Sigmoid colon (tissue), 6 donors: ENCODE measurements at regions not wholly inside any gene's neighbourhood (a gene's known extent, or its start where the extent isn't known, plus 50 kb on each side); places are given as distances from the start of the nearest gene placed in this dataset.
"Not testable (repeated sequence)": the region's sequence is repeated elsewhere in the genome, so short reads cannot be mapped to it uniquely, and the experiment has no call there.

Experiments used
- DNase-seq: peaks from one replicate; pipeline ENCODE4 v3.0.0-alpha.2; 2019
- H3K27ac ChIP-seq, 4 donors: fragments of 200-600 bp; sonication (generic); one replicate each; pipeline ENCODE4 v1.5.1; 2016 to 2019; ENCODE audit warnings: mild to moderate bottlenecking in 1 of 4
- H3K27me3 ChIP-seq, 3 donors: fragments of 200-600 bp; sonication (generic); one replicate each; pipeline ENCODE4 v1.5.1; 2019; ENCODE audit warnings: mild to moderate bottlenecking in 1 of 3
- H3K36me3 ChIP-seq, 4 donors: fragments of 200-600 bp; sonication (generic); one replicate each; pipeline ENCODE4 v1.5.1; 2016 to 2019
- H3K4me1 ChIP-seq, 4 donors: fragments of 200-600 bp; sonication (generic); one replicate each; pipeline ENCODE4 v1.5.1; 2017 to 2019
- H3K4me3 ChIP-seq, 4 donors: fragments of 200-600 bp; sonication (generic); one replicate each; pipeline ENCODE4 v1.5.1; 2017 to 2019; ENCODE audit warnings: mild to moderate bottlenecking in 2 of 4, moderate library complexity in 1 of 4
- H3K9me3 ChIP-seq, 4 donors: fragments of 200-600 bp in 3 of 4; sonication (generic) in 3 of 4; one replicate each; pipeline versions ENCODE4 v1.5.1 to v1.6.1; 2013 to 2019
- EP300 ChIP-seq, 4 donors: sonication (generic); formaldehyde crosslinking; IDR thresholded peaks; one replicate each; pipeline ENCODE4 v1.6.1; 2017; ENCODE audit warnings: antibody characterized with exemption in 4 of 4
- POLR2A ChIP-seq, 2 donors: fragments of 450-650 bp; IDR thresholded peaks; one replicate each; pipeline ENCODE4 v1.6.1; 2016; ENCODE audit warnings: antibody characterized with exemption in 2 of 2, mild to moderate bottlenecking in 2 of 2, moderate library complexity in 2 of 2
- POLR2AphosphoS5 ChIP-seq, 4 donors: sonication (generic); formaldehyde crosslinking; IDR thresholded peaks; one replicate each; pipeline ENCODE4 v1.6.1; 2017; ENCODE audit warnings: antibody characterized with exemption in 4 of 4
- WGBS, 2 donors: extraction: QIAGEN DNeasy Blood & Tissue Kit; methylation state at CpG; one replicate each; pipeline ENCODE4 v1.1.7; 2013; 5-methylcytosine and 5-hydroxymethylcytosine counted together
- intact Hi-C: fragments of 100-400 bp; cut with DNase I; formaldehyde crosslinking; loops from one replicate; pipeline ENCODE4 v1.15.1; 2023
- TF ChIP-seq, protein P1 (sequence below), 4 experiments: fragments of 450-650 bp in 3 of 4; fragments of 200-600 bp in 1 of 4; IDR thresholded peaks; one replicate each; pipeline ENCODE4 v1.5.1; 2016 to 2019; ENCODE audit warnings: antibody characterized with exemption in 4 of 4, mild to moderate bottlenecking in 3 of 4, moderate library complexity in 2 of 4
- donor health status: healthy with polysubstance abuse.
- donor health status: healthy.

DNA sequence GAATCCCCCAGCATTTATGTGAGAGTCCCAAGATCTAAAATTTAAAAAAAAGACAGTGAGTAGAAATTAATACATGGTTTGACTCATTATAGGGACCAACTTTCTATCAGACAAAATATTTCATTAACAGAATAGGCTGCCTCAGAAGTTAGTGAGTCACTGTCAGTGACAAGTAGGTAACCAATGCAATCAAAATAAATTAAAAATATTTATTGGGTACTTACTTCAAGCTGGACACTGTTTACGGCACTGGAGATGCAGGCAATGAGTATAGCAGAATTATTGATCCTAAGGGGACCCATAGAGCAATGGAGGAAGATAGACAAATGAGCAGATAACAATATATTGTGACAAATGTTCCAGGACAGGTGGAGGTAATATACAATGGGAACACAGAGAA lies 135.6 kb upstream of the BCL6 start:
- H3K4me3 ChIP-seq, result no peak overlapping the region
- H3K27ac ChIP-seq, result no peak overlapping the region
- intact Hi-C loops, result no loop called here
- H3K4me1 ChIP-seq, result no peaks in the 10 kb centered on the region
- no peaks in the 10 kb centered on the region for H3K36me3 ChIP-seq
- H3K9me3 ChIP-seq, result no peaks in the 10 kb centered on the region
- WGBS, 2 donors, result 95% methylated on average over 1 of the region's 1 CpG
- no peaks in the 10 kb centered on the region for H3K27me3 ChIP-seq
- DNase-seq, result no peak
- no peak for TF ChIP-seq POLR2A (IDR thresholded peaks at IDR 0.05)
- no peak for TF ChIP-seq POLR2AphosphoS5 (IDR thresholded peaks at IDR 0.05)
- TF ChIP-seq EP300 (IDR thresholded peaks at IDR 0.05), result no peak
- TF ChIP-seq, protein P1, sequence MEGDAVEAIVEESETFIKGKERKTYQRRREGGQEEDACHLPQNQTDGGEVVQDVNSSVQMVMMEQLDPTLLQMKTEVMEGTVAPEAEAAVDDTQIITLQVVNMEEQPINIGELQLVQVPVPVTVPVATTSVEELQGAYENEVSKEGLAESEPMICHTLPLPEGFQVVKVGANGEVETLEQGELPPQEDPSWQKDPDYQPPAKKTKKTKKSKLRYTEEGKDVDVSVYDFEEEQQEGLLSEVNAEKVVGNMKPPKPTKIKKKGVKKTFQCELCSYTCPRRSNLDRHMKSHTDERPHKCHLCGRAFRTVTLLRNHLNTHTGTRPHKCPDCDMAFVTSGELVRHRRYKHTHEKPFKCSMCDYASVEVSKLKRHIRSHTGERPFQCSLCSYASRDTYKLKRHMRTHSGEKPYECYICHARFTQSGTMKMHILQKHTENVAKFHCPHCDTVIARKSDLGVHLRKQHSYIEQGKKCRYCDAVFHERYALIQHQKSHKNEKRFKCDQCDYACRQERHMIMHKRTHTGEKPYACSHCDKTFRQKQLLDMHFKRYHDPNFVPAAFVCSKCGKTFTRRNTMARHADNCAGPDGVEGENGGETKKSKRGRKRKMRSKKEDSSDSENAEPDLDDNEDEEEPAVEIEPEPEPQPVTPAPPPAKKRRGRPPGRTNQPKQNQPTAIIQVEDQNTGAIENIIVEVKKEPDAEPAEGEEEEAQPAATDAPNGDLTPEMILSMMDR (IDR thresholded peaks at IDR 0.05), result no peak

DNA sequence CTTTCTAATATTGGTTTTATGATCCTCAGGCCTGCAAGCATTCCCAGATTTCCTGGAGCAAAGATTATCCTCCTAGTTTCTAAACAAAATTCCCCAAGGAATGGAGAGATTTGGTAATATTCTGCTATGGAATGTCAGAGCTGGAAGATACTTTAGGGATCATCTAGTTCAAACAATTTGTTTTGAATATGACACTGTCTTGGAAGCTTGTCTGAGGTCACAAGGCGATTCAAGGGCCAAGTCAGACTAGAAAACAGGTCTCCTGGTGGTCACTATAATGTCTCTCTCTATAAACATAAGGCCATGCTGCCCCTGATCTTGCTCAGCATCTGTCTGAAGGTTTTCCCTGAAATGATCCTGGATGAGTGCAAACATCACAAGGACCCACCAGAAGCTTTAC lies 143.4 kb upstream of the BCL6 start:
- TF ChIP-seq, protein P1 (IDR thresholded peaks at IDR 0.05), result no peak
- no peak for TF ChIP-seq EP300 (IDR thresholded peaks at IDR 0.05)
- TF ChIP-seq POLR2A (IDR thresholded peaks at IDR 0.05), result no peak
- TF ChIP-seq POLR2AphosphoS5 (IDR thresholded peaks at IDR 0.05), result no peak
- Histone ChIP-seq H3K4me1 (no peaks in the 10 kb centered on the region), H3K9me3 (no peaks in the 10 kb centered on the region), H3K36me3 (no peaks in the 10 kb centered on the region), H3K4me3 (no peak overlapping the region), H3K27me3 (no peaks in the 10 kb centered on the region), H3K27ac (peak overlapping the region in 1 of 4 donors; percentile 6)
- DNase-seq, result no peak
- intact Hi-C loops, result no loop called here
- 85 to 95% methylated on average over 1 of the region's 1 CpG for WGBS, 2 donors

DNA sequence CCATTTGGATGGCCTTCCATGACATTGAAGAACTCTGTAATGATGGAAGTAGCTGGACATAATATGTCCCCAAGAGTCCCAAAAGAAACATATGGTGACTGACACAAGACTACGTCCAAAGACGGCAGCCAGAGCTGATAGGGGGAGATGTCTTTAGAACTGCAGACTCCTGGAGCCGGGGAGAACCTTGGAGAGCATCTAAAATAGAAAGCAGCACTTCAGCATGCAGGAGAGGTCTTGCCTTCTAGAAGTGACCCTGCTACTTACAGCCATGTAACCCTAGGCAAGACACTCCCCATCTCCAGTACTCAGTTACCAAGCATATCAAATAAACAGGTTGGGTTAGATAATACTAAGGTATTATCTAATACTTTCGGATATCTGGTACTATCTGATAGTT lies 143.8 kb upstream of the BCL6 start:
- WGBS, 2 donors, result 93 to 94% methylated on average over 4 of the region's 4 CpGs
- DNase-seq, result no peak
- no peaks in the 10 kb centered on the region for H3K36me3 ChIP-seq
- intact Hi-C loops, result no loop called here
- no peaks in the 10 kb centered on the region for H3K27me3 ChIP-seq
- no peaks in the 10 kb centered on the region for H3K4me1 ChIP-seq
- TF ChIP-seq POLR2A (IDR thresholded peaks at IDR 0.05), result no peak
- TF ChIP-seq, protein P1 (IDR thresholded peaks at IDR 0.05), result no peak
- TF ChIP-seq POLR2AphosphoS5 (IDR thresholded peaks at IDR 0.05), result no peak
- TF ChIP-seq EP300 (IDR thresholded peaks at IDR 0.05), result no peak
- H3K4me3 ChIP-seq, result no peak overlapping the region
- H3K27ac ChIP-seq, result peak overlapping the region in 1 of 4 donors; percentile 6
- no peaks in the 10 kb centered on the region for H3K9me3 ChIP-seq

DNA sequence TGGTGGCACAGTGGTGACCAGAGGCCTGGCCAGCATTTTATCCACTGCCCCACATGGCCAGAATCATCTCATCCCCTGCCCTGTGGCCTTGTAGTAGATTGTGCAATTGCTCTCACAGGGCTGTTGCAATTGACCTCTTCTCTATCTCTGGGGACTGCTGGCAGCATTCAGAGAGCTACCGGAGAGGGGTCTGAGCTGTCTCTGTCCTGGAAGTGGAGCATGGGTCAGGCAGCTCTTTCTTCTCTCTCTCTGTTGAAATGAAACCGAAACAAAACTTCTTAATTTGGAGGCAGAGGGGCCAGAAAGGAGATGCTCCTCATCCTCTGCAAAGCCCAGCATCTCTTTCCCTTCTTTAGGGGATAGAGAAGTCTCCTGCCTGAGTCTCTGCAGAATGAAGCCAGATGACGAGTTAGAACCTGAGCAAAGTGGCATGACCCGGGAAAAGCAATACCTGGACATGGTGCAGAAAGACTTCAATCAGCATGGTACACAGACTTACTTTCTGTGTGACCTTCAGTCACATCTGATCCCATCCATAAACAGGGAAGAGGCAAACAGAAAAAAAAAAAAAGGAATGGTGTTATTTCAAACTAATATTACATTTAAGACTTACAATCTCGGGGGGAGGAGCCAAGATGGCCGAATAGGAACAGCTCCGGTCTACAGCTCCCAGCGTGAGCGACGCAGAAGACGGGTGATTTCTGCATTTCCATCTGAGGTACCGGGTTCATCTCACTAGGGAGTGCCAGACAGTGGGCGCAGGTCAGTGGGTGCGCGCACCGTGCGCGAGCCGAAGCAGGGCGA lies 144.5 kb upstream of the BCL6 start:
- whole genome bisulfite sequencing, 2 donors, result 79 to 88% methylated on average over 19 of the region's 20 CpGs
- Histone ChIP-seq H3K9me3 (no peaks in the 10 kb centered on the region), H3K4me1 (no peaks in the 10 kb centered on the region), H3K27ac (peak overlapping the region in 1 of 4 donors; percentile 6), H3K27me3 (no peaks in the 10 kb centered on the region), H3K4me3 (no peak overlapping the region), H3K36me3 (no peaks in the 10 kb centered on the region)
- peak; percentile 77 for DNase-seq
- TF ChIP-seq, protein P1 (IDR thresholded peaks at IDR 0.05), result no peak
- TF ChIP-seq POLR2AphosphoS5 (IDR thresholded peaks at IDR 0.05) (peak in 3 of 4 donors; percentile 23 to 29 (median 26)), POLR2A (IDR thresholded peaks at IDR 0.05) (no peak)
- intact Hi-C loops, result no loop called here

DNA sequence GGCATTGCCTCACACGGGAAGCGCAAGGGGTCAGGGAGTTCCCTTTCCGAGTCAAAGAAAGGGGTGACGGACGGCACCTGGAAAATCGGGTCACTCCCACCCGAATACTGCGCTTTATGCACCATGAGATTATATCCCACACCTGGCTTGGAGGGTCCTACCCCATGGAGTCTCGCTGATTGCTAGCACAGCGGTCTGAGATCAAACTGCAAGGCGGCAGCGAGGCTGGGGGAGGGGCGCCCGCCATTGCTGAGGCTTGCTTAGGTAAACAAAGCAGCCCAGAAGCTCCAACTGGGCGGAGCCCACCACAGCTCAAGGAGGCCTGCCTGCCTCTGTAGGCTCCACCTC lies 145.1 kb upstream of the BCL6 start:
- DNase-seq, H3K9me3 ChIP-seq, H3K27ac ChIP-seq, H3K27me3 ChIP-seq, H3K4me3 ChIP-seq, H3K4me1 ChIP-seq, intact Hi-C loops, H3K36me3 ChIP-seq: not testable (repeated sequence)
- 75 to 85% methylated on average over 15 of the region's 15 CpGs for WGBS, 2 donors
